Osteocyte (in vitro differentiated cells): ENCODE measurements at regions not wholly inside any gene's neighbourhood (a gene's known extent, or its start where the extent isn't known, plus 50 kb on each side); places are given as distances from the start of the nearest gene placed in this dataset.

ENCODE experiments used
- DNase-seq: peaks from one replicate; pipeline ENCODE4 v3.0.0; 2021; ENCODE audit warnings: mixed read lengths; ENCODE audit not compliant: unreplicated experiment; ENCODE audit errors: extremely low spot score
- H3K27ac Mint-ChIP-seq: one replicate; pipeline ENCODE4 v1.8.0; 2021; ENCODE audit warnings: mild to moderate bottlenecking, mixed read lengths; ENCODE audit not compliant: unreplicated experiment
- H3K27me3 Mint-ChIP-seq: one replicate; pipeline ENCODE4 v1.8.0; 2021; ENCODE audit warnings: mixed read lengths; ENCODE audit not compliant: unreplicated experiment
- H3K36me3 Mint-ChIP-seq: one replicate; pipeline ENCODE4 v1.8.0; 2021; ENCODE audit warnings: mixed read lengths; ENCODE audit not compliant: unreplicated experiment
- H3K4me1 Mint-ChIP-seq: one replicate; pipeline ENCODE4 v1.8.0; 2021; ENCODE audit warnings: mixed read lengths; ENCODE audit not compliant: unreplicated experiment
- H3K4me3 Mint-ChIP-seq: one replicate; pipeline ENCODE4 v1.8.0; 2021; ENCODE audit warnings: mild to moderate bottlenecking, moderate library complexity, mixed read lengths; ENCODE audit not compliant: unreplicated experiment
- H3K9me3 Mint-ChIP-seq: one replicate; pipeline ENCODE4 v1.8.0; 2021; ENCODE audit warnings: mixed read lengths; ENCODE audit not compliant: unreplicated experiment
- CTCF ChIP-seq: fragments of 200-600 bp; sonication (generic); IDR thresholded peaks from 2 replicates; pipeline ENCODE4 v1.5.0; 2021; ENCODE audit warnings: antibody characterized with exemption, mild to moderate bottlenecking, moderate library complexity

DNA sequence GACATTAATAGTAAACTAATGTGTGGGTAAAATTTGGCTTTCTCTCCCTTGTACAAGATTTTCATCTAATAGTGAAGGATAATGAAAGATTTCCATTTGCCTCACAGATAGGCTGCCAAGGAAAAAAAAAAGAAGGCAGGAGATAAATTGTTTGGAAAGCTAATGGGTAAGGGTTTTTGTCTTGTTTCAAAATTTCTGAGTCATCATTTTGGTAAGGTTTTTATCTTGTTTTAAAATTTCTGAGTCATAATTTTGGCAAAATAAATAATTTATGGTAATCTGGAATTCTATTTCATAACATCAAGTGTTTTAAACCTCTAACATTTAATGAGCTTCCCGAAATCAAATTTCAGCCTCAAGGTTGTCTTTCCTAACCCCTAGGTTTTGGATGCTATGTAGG lies 1035.7 kb upstream of the FBXO33 start:
- H3K9me3 Mint-ChIP-seq = peaks cover 27% of the 10 kb centered on the region
- H3K4me3 Mint-ChIP-seq = no peak overlapping the region
- no peaks in the 10 kb centered on the region for H3K27me3 Mint-ChIP-seq
- TF ChIP-seq CTCF = no peak
- H3K4me1 Mint-ChIP-seq = no peaks in the 10 kb centered on the region
- H3K36me3 Mint-ChIP-seq = no peaks in the 10 kb centered on the region
- no peak overlapping the region for H3K27ac Mint-ChIP-seq
- no peak for DNase-seq

- Mint-ChIP-seq H3K4me1 (no peaks in the 10 kb centered on the region), H3K27me3 (no peaks in the 10 kb centered on the region), H3K27ac (no peak overlapping the region), H3K4me3 (no peak overlapping the region), H3K36me3 (no peaks in the 10 kb centered on the region), H3K9me3 (peaks cover 16% of the 10 kb centered on the region)
- DNase-seq = no peak
- no peak for TF ChIP-seq CTCF
Observed at GRCh38 chr14:40464531-40464930, 1032.3 kb upstream of the FBXO33 start.

GRCh38 chr14:40463886-40464285 lies 1031.7 kb upstream of the FBXO33 start:
- TF ChIP-seq CTCF = no peak
- no peaks in the 10 kb centered on the region for H3K27me3 Mint-ChIP-seq
- no peak overlapping the region for H3K27ac Mint-ChIP-seq
- peaks cover 16% of the 10 kb centered on the region for H3K9me3 Mint-ChIP-seq
- no peak overlapping the region for H3K4me3 Mint-ChIP-seq
- H3K36me3 Mint-ChIP-seq = no peaks in the 10 kb centered on the region
- no peaks in the 10 kb centered on the region for H3K4me1 Mint-ChIP-seq
- DNase-seq = no peak

DNA sequence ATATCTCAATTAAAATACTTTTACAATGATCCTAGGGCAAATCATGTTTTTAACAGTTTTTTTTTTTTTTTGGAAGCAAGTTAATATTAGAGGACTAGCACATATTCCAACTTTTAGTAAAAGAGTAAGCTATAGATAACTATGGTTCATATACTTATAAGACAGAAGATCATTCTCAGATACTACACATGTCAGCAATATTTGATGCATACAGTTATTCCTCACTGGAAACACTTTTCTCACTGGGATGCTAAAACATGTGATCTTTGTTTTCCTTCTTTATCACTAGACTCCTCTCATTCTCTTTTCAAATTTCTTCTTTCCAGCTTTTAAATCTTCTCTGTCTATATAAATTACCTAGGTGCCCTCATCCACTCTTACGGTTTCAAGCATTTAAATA lies 1020.4 kb upstream of the FBXO33 start:
- H3K27me3 Mint-ChIP-seq = no peaks in the 10 kb centered on the region
- H3K27ac Mint-ChIP-seq = no peak overlapping the region
- no peaks in the 10 kb centered on the region for H3K9me3 Mint-ChIP-seq
- TF ChIP-seq CTCF = no peak
- H3K4me3 Mint-ChIP-seq = no peak overlapping the region
- H3K4me1 Mint-ChIP-seq = no peaks in the 10 kb centered on the region
- DNase-seq = no peak
- H3K36me3 Mint-ChIP-seq = no peaks in the 10 kb centered on the region

GRCh38 chr14:40447017-40447416 lies 1014.8 kb upstream of the FBXO33 start:
- no peaks in the 10 kb centered on the region for H3K9me3 Mint-ChIP-seq
- no peak for TF ChIP-seq CTCF
- no peaks in the 10 kb centered on the region for H3K4me1 Mint-ChIP-seq
- H3K36me3 Mint-ChIP-seq = no peaks in the 10 kb centered on the region
- no peaks in the 10 kb centered on the region for H3K27me3 Mint-ChIP-seq
- DNase-seq = no peak
- H3K4me3 Mint-ChIP-seq = no peak overlapping the region
- no peak overlapping the region for H3K27ac Mint-ChIP-seq
